Ovary (tissue), 3 donors: ENCODE measurements at regions not wholly inside any gene's neighbourhood (a gene's known extent, or its start where the extent isn't known, plus 50 kb on each side); places are given as distances from the start of the nearest gene placed in this dataset.

Experiments
- POLR2A ChIP-seq: fragments of 450-650 bp; IDR thresholded peaks from one replicate; pipeline ENCODE4 v1.6.1; 2017; ENCODE audit warnings: antibody characterized with exemption, mild to moderate bottlenecking, moderate library complexity
- TF ChIP-seq, protein P1 (sequence below), 3 donors: fragments of 450-650 bp in 2 of 3; fragments of 200-600 bp in 1 of 3; IDR thresholded peaks; one replicate each; pipeline versions ENCODE4 v1.5.1 to v1.8.0; 2016 to 2022; ENCODE audit warnings: antibody characterized with exemption in 3 of 3, mild to moderate bottlenecking in 1 of 3
- donor health status: DM: no; HTN: no; CAD: no.

- TF ChIP-seq, protein P1, sequence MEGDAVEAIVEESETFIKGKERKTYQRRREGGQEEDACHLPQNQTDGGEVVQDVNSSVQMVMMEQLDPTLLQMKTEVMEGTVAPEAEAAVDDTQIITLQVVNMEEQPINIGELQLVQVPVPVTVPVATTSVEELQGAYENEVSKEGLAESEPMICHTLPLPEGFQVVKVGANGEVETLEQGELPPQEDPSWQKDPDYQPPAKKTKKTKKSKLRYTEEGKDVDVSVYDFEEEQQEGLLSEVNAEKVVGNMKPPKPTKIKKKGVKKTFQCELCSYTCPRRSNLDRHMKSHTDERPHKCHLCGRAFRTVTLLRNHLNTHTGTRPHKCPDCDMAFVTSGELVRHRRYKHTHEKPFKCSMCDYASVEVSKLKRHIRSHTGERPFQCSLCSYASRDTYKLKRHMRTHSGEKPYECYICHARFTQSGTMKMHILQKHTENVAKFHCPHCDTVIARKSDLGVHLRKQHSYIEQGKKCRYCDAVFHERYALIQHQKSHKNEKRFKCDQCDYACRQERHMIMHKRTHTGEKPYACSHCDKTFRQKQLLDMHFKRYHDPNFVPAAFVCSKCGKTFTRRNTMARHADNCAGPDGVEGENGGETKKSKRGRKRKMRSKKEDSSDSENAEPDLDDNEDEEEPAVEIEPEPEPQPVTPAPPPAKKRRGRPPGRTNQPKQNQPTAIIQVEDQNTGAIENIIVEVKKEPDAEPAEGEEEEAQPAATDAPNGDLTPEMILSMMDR (IDR thresholded peaks at IDR 0.05) = no peak
- TF ChIP-seq POLR2A = no peak
Observed at GRCh38 chr18:1892191-1892590, 679.1 kb downstream of the METTL4 start.
